ENCODE measurements at regions not wholly inside any gene's neighbourhood (a gene's known extent, or its start where the extent isn't known, plus 50 kb on each side); places are given as distances from the start of the nearest gene placed in this dataset.
A peak's percentile ranks its signal among the peaks of the same experiment; 100 is the strongest.

- ChIA-PET POLR2A (ENCODE audit: partially characterized antibody) (no interaction called here), CTCF (ENCODE audit: partially characterized antibody) (interaction anchor here (0.6 kb wide), 1 partner anchor 66 kb away, joined by 3 read pairs; no protein-coding TSS in a partner anchor)
- Histone ChIP-seq H3K36me3 (ENCODE audit: control insufficient read depth in 2 of 4, insufficient read depth in 4 of 4, low read length in 3 of 4) (no peaks in the 10 kb centered on the region), H3K56ac (replicated peaks; ENCODE audit: insufficient read length, low read depth, low read length) (no peak overlapping the region), H3K23me2 (ENCODE audit: low read depth, low read length) (no peaks in the 10 kb centered on the region), H3K79me1 (ENCODE audit: low read depth, low read length) (no peaks in the 10 kb centered on the region), H4K8ac (ENCODE audit: extremely low read depth, insufficient read depth, low read length) (no peak overlapping the region), H3K14ac (ENCODE audit: insufficient read length) (no peak overlapping the region), H3K4me1 (replicated peaks in 1 of 4; ENCODE audit: control insufficient read depth in 3 of 4, insufficient read depth in 4 of 4, low read length in 3 of 4) (no peaks in the 10 kb centered on the region), H2AFZ (ENCODE audit: low read length) (no peak overlapping the region), H2BK5ac (ENCODE audit: low read depth, low read length) (no peak overlapping the region), H3K79me2 (ENCODE audit: control insufficient read depth in 1 of 2, insufficient read depth in 2 of 2, low read length in 2 of 2) (no peaks in the 10 kb centered on the region), H3K27me3 (replicated peaks in 1 of 4; ENCODE audit: control insufficient read depth in 3 of 4, extremely low read depth in 1 of 4, insufficient read depth in 3 of 4, low read length in 3 of 4) (peaks cover 0 to 2% (median 0%) of the 10 kb centered on the region in 4 experiments; a peak in 1 of 7 replicates), H3K9me3 (ENCODE audit: insufficient read depth in 2 of 2, low read depth in 1 of 2, low read length in 1 of 2) (no peaks in the 10 kb centered on the region), H2BK12ac (ENCODE audit: low read depth, low read length) (no peak overlapping the region), H3K4me2 (ENCODE audit: insufficient read depth in 1 of 2, low read depth in 2 of 2, low read length in 2 of 2) (no peak overlapping the region), H3K4ac (replicated peaks; ENCODE audit: insufficient read length, low read depth, low read length) (no peak overlapping the region), H4K5ac (ENCODE audit: insufficient read length, low read depth, low read length) (no peak overlapping the region), H4K91ac (replicated peaks; ENCODE audit: insufficient read length, low read length) (no peak overlapping the region), H3K18ac (ENCODE audit: extremely low read depth, low read length) (no peak overlapping the region), H3K4me3 (ENCODE audit: extremely low read depth in 1 of 4, insufficient read depth in 2 of 4, low read depth in 3 of 4, low read length in 4 of 4) (no peak overlapping the region), H4K20me1 (replicated peaks in 1 of 2; ENCODE audit: control insufficient read depth in 1 of 2, insufficient read depth in 2 of 2, low read length in 2 of 2) (no peaks in the 10 kb centered on the region), H2BK20ac (ENCODE audit: low read length) (no peak overlapping the region), H2AK5ac (ENCODE audit: low read depth, low read length) (no peak overlapping the region), H2BK120ac (replicated peaks; ENCODE audit: low read depth, low read length) (no peak overlapping the region), H2BK15ac (ENCODE audit: low read length) (no peak overlapping the region), H3K23ac (ENCODE audit: insufficient read length) (no peak overlapping the region), H3K9ac (replicated peaks in 1 of 4; ENCODE audit: extremely low read depth in 1 of 4, low read depth in 3 of 4, low read length in 3 of 4) (no peak overlapping the region), H3K27ac (ENCODE audit: low read depth, low read length) (no peak overlapping the region)
- WGBS, 2 experiments (ENCODE audit: extremely low coverage in 1 of 2, insufficient coverage in 1 of 2, insufficient read length in 1 of 2, insufficient replicate concordance in 2 of 2, low coverage in 1 of 2, low lambda C conversion rate in 2 of 2, missing lambda C conversion rate in 1 of 2) = 90% methylated on average over 14 of the region's 14 CpGs; no CpG with 5 or more reads in 1 of the 2 experiments
- no peak for FAIRE-seq
- peak in 1 of 2 experiments; percentile 14 for DNase-seq (ENCODE audit: low read depth in 1 of 2, low spot score in 2 of 2)
- TF ChIP-seq NANOG (IDR thresholded peaks at IDR 0.05; ENCODE audit: insufficient read depth, low read depth, low read length, poor library complexity, severe bottlenecking) (no peak), KDM1A (IDR thresholded peaks at IDR 0.05; ENCODE audit: borderline replicate concordance, low read length) (no peak), RXRA (IDR thresholded peaks at IDR 0.05; ENCODE audit: insufficient read depth, low read depth, low read length) (no peak), SP2 (IDR thresholded peaks at IDR 0.05; ENCODE audit: low read length) (no peak), JUN (IDR thresholded peaks at IDR 0.05; ENCODE audit: low read depth, low read length) (no peak), BCL11A (IDR thresholded peaks at IDR 0.05; ENCODE audit: low read depth in 2 of 2, low read length in 2 of 2) (no peak), HDAC2 (IDR thresholded peaks at IDR 0.05; ENCODE audit: borderline replicate concordance in 1 of 2, low read depth in 2 of 2, low read length in 2 of 2) (no peak), RFX5 (IDR thresholded peaks at IDR 0.05; ENCODE audit: borderline replicate concordance, low read depth, low read length) (no peak), KDM4A (IDR thresholded peaks at IDR 0.05; ENCODE audit: low read depth, low read length, severe bottlenecking) (no peak), BRCA1 (IDR thresholded peaks at IDR 0.05; ENCODE audit: low read depth, low read length) (no peak)
- TF ChIP-seq, protein P1, sequence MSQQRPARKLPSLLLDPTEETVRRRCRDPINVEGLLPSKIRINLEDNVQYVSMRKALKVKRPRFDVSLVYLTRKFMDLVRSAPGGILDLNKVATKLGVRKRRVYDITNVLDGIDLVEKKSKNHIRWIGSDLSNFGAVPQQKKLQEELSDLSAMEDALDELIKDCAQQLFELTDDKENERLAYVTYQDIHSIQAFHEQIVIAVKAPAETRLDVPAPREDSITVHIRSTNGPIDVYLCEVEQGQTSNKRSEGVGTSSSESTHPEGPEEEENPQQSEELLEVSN (IDR thresholded peaks at IDR 0.05) = no peak
Observed at GRCh38 chr5:5795074-5795771, 372.7 kb downstream of the ICE1 start.

All from H1 (cell line).